HCT116 (cell line): ENCODE measurements at regions not wholly inside any gene's neighbourhood (a gene's known extent, or its start where the extent isn't known, plus 50 kb on each side); places are given as distances from the start of the nearest gene placed in this dataset.

Source experiments
- ELF1 ChIP-seq: IDR thresholded peaks from 2 replicates; pipeline ENCODE4 v1.6.1; 2012; ENCODE audit warnings: low read depth, borderline replicate concordance
- EZH2 ChIP-seq: fragments of 200-600 bp; sonication (generic); IDR thresholded peaks from 2 replicates; pipeline ENCODE4 v1.6.1; 2017; ENCODE audit warnings: antibody characterized with exemption, mixed run types
- POLR2A ChIP-seq: IDR thresholded peaks from 2 replicates; pipeline ENCODE4 v1.7.0; 2011; ENCODE audit warnings: borderline replicate concordance; ENCODE audit not compliant: insufficient read depth, insufficient read length; ENCODE audit errors: extremely low read depth
- POLR2AphosphoS5 ChIP-seq: IDR thresholded peaks from 2 replicates; pipeline ENCODE4 v1.6.1; 2011; ENCODE audit warnings: mild to moderate bottlenecking, low read depth, low read length, moderate library complexity
- RAD21 ChIP-seq: IDR thresholded peaks from 2 replicates; pipeline ENCODE4 v1.6.1; 2012; ENCODE audit warnings: low read depth, mild to moderate bottlenecking
- SIN3A ChIP-seq: IDR thresholded peaks from 2 replicates; pipeline ENCODE4 v1.6.1; 2012; ENCODE audit warnings: low read depth
- SP1 ChIP-seq: IDR thresholded peaks from 2 replicates; pipeline ENCODE4 v1.6.1; 2012; ENCODE audit warnings: low read depth
- TCF7L2 ChIP-seq: IDR thresholded peaks from 2 replicates; pipeline ENCODE4 v1.7.0; 2011; ENCODE audit warnings: borderline replicate concordance, inconsistent platforms; ENCODE audit not compliant: insufficient read depth, insufficient read length; ENCODE audit errors: extremely low read depth
- YY1 ChIP-seq: IDR thresholded peaks from 2 replicates; pipeline ENCODE4 v1.6.1; 2011; ENCODE audit warnings: low read length, low read depth, moderate library complexity, mild to moderate bottlenecking; ENCODE audit not compliant: insufficient replicate concordance; ENCODE audit errors: extremely low read depth
- ZBTB33 ChIP-seq: IDR thresholded peaks from 2 replicates; pipeline ENCODE4 v1.6.1; 2011; ENCODE audit warnings: mild to moderate bottlenecking, low read length, moderate library complexity; ENCODE audit not compliant: insufficient replicate concordance; ENCODE audit errors: extremely low read depth
- TF ChIP-seq, protein P1 (sequence below), 3 experiments: fragments of 200-600 bp in 1 of 3; sonication (generic) in 1 of 3; IDR thresholded peaks in 2 of 3; conservative IDR thresholded peaks in 1 of 3; 2 replicates each; pipeline ENCODE4 v1.5.1; 2012 to 2017; ENCODE audit warnings: low read depth in 2 of 3, low read length in 2 of 3, antibody characterized with exemption in 1 of 3, borderline replicate concordance in 1 of 3, control low read depth in 1 of 3, mild to moderate bottlenecking in 1 of 3, mixed read lengths in 1 of 3, mixed run types in 1 of 3, moderate library complexity in 1 of 3; ENCODE audit not compliant: insufficient read depth in 1 of 3
- TF ChIP-seq, protein P2 (sequence below): IDR thresholded peaks from 2 replicates; pipeline ENCODE4 v1.6.1; 2012
- TF ChIP-seq, protein P3 (sequence below): IDR thresholded peaks from 2 replicates; pipeline ENCODE4 v1.6.1; 2012

DNA sequence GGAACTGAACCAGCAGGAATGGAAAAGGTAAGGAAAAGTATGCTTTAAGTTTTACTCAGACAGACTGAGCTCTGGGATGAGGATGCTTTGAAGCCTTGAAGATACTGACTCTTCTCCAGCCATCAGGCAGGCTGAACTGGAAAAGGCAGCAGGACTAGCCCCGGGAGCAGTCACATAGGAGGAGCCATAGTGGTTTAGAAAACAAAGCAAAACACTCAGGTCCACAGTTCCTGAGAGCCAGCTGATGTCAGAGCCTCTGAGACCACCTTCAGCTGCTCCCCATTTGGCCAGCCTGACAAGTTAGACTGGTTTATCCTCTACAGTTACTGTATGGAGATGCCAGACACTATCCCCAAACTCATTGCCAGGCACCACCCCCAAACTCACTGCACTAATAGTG, 167.9 kb upstream of the CPEB2 start:
- TF ChIP-seq, protein P1, sequence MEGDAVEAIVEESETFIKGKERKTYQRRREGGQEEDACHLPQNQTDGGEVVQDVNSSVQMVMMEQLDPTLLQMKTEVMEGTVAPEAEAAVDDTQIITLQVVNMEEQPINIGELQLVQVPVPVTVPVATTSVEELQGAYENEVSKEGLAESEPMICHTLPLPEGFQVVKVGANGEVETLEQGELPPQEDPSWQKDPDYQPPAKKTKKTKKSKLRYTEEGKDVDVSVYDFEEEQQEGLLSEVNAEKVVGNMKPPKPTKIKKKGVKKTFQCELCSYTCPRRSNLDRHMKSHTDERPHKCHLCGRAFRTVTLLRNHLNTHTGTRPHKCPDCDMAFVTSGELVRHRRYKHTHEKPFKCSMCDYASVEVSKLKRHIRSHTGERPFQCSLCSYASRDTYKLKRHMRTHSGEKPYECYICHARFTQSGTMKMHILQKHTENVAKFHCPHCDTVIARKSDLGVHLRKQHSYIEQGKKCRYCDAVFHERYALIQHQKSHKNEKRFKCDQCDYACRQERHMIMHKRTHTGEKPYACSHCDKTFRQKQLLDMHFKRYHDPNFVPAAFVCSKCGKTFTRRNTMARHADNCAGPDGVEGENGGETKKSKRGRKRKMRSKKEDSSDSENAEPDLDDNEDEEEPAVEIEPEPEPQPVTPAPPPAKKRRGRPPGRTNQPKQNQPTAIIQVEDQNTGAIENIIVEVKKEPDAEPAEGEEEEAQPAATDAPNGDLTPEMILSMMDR (IDR thresholded peaks at IDR 0.05 in 2 of 3, conservative IDR thresholded peaks at IDR 0.05 in 1 of 3; ENCODE audit: borderline replicate concordance in 1 of 3, insufficient read depth in 1 of 3, low read depth in 2 of 3, low read length in 2 of 3), result no peak
- TF ChIP-seq POLR2AphosphoS5 (no peak), EZH2 (no peak), ZBTB33 (no peak), POLR2A (no peak), ELF1 (no peak), TCF7L2 (no peak), SIN3A (no peak), YY1 (no peak), RAD21 (no peak), SP1 (no peak)
- TF ChIP-seq, protein P2, sequence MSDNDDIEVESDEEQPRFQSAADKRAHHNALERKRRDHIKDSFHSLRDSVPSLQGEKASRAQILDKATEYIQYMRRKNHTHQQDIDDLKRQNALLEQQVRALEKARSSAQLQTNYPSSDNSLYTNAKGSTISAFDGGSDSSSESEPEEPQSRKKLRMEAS, result no peak
- TF ChIP-seq, protein P3, sequence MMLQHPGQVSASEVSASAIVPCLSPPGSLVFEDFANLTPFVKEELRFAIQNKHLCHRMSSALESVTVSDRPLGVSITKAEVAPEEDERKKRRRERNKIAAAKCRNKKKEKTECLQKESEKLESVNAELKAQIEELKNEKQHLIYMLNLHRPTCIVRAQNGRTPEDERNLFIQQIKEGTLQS, result no peak
